Natural killer cell (primary cell): ENCODE measurements at regions not wholly inside any gene's neighbourhood (a gene's known extent, or its start where the extent isn't known, plus 50 kb on each side); places are given as distances from the start of the nearest gene placed in this dataset.
A peak's percentile ranks its signal among the peaks of the same experiment; 100 is the strongest.

ENCODE experiments used
- ATAC-seq, 3 donors: fragments of 150-1000 bp in 2 of 3; fragments of 200-7000 bp in 1 of 3; cut with Tn5 transposase; 1 replicate in 1 of 3; 2 replicates in 2 of 3; pipeline ENCODE4 v1.10.0; 2021; ENCODE audit warnings: mild to moderate bottlenecking in 2 of 3, moderate library complexity in 2 of 3
- DNase-seq, 2 donors: peaks; one replicate each; pipeline versions ENCODE4 v3.0.0 to v3.0.0-alpha.2; 2013 to 2021; ENCODE audit warnings: mixed read lengths in 1 of 2
- H3K27ac ChIP-seq: one replicate; pipeline ENCODE4 v1.5.1; 2013; ENCODE audit warnings: mild to moderate bottlenecking, low read length
- H3K27me3 ChIP-seq: one replicate; pipeline ENCODE4 v1.6.1; 2013; ENCODE audit warnings: low read length; ENCODE audit not compliant: control insufficient read depth, insufficient read depth
- H3K36me3 ChIP-seq: one replicate; pipeline ENCODE4 v1.6.1; 2013; ENCODE audit warnings: low read length; ENCODE audit not compliant: control insufficient read depth, insufficient read depth
- H3K4me1 ChIP-seq: one replicate; pipeline ENCODE4 v1.6.1; 2013; ENCODE audit warnings: low read length; ENCODE audit not compliant: control insufficient read depth, insufficient read depth
- H3K4me3 ChIP-seq: one replicate; pipeline ENCODE4 v1.5.1; 2013; ENCODE audit warnings: low read length
- H3K9me3 ChIP-seq: one replicate; pipeline ENCODE4 v1.6.1; 2013; ENCODE audit warnings: low read length; ENCODE audit not compliant: control insufficient read depth, insufficient read depth
- H3K27ac Mint-ChIP-seq, 2 donors: one replicate each; pipeline ENCODE4 v1.8.0; 2022; ENCODE audit warnings: mild to moderate bottlenecking in 2 of 2, mixed read lengths in 2 of 2, moderate library complexity in 1 of 2
- H3K27me3 Mint-ChIP-seq, 2 donors: one replicate each; pipeline ENCODE4 v1.8.0; 2022; ENCODE audit warnings: low read depth in 2 of 2, mixed read lengths in 2 of 2
- H3K36me3 Mint-ChIP-seq: one replicate; pipeline ENCODE4 v1.8.0; 2022; ENCODE audit warnings: mixed read lengths
- H3K4me1 Mint-ChIP-seq, 2 donors: one replicate each; pipeline ENCODE4 v1.8.0; 2022; ENCODE audit warnings: mixed read lengths in 2 of 2
- H3K4me3 Mint-ChIP-seq: one replicate; pipeline ENCODE4 v1.8.0; 2022; ENCODE audit warnings: mild to moderate bottlenecking, moderate library complexity, mixed read lengths
- H3K9me3 Mint-ChIP-seq, 2 donors: one replicate each; pipeline ENCODE4 v1.8.0; 2022; ENCODE audit warnings: mixed read lengths in 2 of 2
- CTCF ChIP-seq: fragments of 200-600 bp; IDR thresholded peaks from one replicate; pipeline ENCODE4 v1.8.0; 2022; ENCODE audit warnings: antibody characterized with exemption
- WGBS: methylation state at CpG from one replicate; pipeline ENCODE4 v1.1.7; 2013; ENCODE audit warnings: missing lambda C conversion rate; ENCODE audit not compliant: insufficient coverage; 5-methylcytosine and 5-hydroxymethylcytosine counted together
- intact Hi-C: fragments of 100-400 bp; cut with micrococcal nuclease; formaldehyde crosslinking; loops from one replicate; pipeline ENCODE4 v1.14.2; 2022

DNA sequence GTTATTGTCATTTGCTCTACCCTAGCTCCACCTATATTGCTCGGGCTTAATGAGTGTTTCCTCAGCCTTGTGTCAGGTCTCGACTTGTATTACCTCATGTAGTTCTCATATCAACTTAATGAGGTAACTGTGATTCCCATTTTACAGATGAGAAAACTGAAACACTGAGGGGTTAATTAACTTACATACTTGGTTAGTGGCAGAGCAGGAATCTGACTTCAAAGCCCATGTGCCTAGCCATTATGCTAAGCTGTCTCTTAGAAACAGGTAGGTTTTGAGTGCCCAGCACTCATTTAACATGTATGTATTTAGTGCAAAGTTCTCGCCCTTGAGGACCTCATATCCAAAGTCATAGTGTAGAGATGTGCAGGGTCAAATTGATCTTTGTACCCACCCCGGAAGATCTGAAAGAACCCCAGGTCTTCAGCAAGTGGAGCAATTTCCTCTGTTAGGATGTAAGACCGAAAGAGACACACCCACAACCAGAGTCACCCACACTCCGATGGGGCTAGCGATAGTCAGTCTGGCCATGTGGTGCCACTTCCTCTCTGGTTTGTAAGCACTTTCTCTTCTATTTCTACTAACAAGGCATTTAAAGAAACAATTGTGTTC is 121.0 kb upstream of the SLC39A10 start:
- peak; percentile 75 to 92 (median 89) for ATAC-seq
- peak; percentile 61 to 87 for DNase-seq
- H3K27ac ChIP-seq, result peak overlapping the region; percentile 73
- H3K27me3 ChIP-seq, result no peaks in the 10 kb centered on the region
- H3K4me1 ChIP-seq, result peaks cover 43% of the 10 kb centered on the region
- no peaks in the 10 kb centered on the region for H3K36me3 ChIP-seq
- 6% methylated on average over 2 of the region's 7 CpGs for WGBS
- peaks cover 75% of the 10 kb centered on the region in 2 donors for H3K4me1 Mint-ChIP-seq
- no peaks in the 10 kb centered on the region for H3K9me3 Mint-ChIP-seq
- peak overlapping the region; percentile 80 to 86 for H3K27ac Mint-ChIP-seq
- no peaks in the 10 kb centered on the region for H3K9me3 ChIP-seq
- intact Hi-C loops, result loop anchor here (1.0 to 10.0 kb wide), 5 partner anchors 23 to 629 kb away; partner anchors contain the start of gene DNAH7
- peak overlapping the region; percentile 76 for H3K4me3 Mint-ChIP-seq
- TF ChIP-seq CTCF, result no peak
- H3K36me3 Mint-ChIP-seq, result peaks cover 9% of the 10 kb centered on the region
- H3K4me3 ChIP-seq, result no peak overlapping the region
- peaks cover 9 to 20% of the 10 kb centered on the region in 2 donors for H3K27me3 Mint-ChIP-seq

- no peaks in the 10 kb centered on the region for H3K27me3 ChIP-seq
- peak overlapping the region; percentile 55 for H3K27ac ChIP-seq
- Mint-ChIP-seq H3K4me3 (peak overlapping the region; percentile 89), H3K27ac (peak overlapping the region; percentile 63 to 80), H3K4me1 (peaks cover 82 to 85% of the 10 kb centered on the region in 2 donors), H3K9me3 (no peaks in the 10 kb centered on the region), H3K27me3 (peaks cover 9 to 20% of the 10 kb centered on the region in 2 donors), H3K36me3 (peaks cover 9% of the 10 kb centered on the region)
- peaks cover 43% of the 10 kb centered on the region for H3K4me1 ChIP-seq
- intact Hi-C loops, result loop anchor here (10.0 kb wide), 2 partner anchors 530 to 630 kb away; partner anchors contain the start of gene DNAH7
- H3K36me3 ChIP-seq, result no peaks in the 10 kb centered on the region
- WGBS, result no CpG with 5 or more reads among the region's 1 CpG
- no peak for ATAC-seq
- H3K9me3 ChIP-seq, result no peaks in the 10 kb centered on the region
- H3K4me3 ChIP-seq, result no peak overlapping the region
- DNase-seq, result no peak
- TF ChIP-seq CTCF, result no peak
Measured at GRCh38 chr2:195534971-195535370, 122.1 kb upstream of the SLC39A10 start.

- no peak for TF ChIP-seq CTCF
Measured at GRCh38 chr2:195533771-195534642, 123.0 kb upstream of the SLC39A10 start.

More at GRCh38 chr2:195533771-195534642, 123.0 kb upstream of the SLC39A10 start:
- peaks cover 7 to 19% of the 10 kb centered on the region in 2 donors for H3K27me3 Mint-ChIP-seq
- H3K4me1 Mint-ChIP-seq, result peaks cover 80 to 88% of the 10 kb centered on the region in 2 donors
- peak overlapping the region; percentile 89 for H3K4me3 Mint-ChIP-seq
- WGBS, result 24% methylated on average over 8 of the region's 8 CpGs
- ATAC-seq (peak; percentile 34 to 50 (median 39)), DNase-seq (peak; percentile 21 to 61)
- H3K4me1 ChIP-seq, result peaks cover 41% of the 10 kb centered on the region
- H3K27ac Mint-ChIP-seq, result peak overlapping the region; percentile 63 to 91
- no peak overlapping the region for H3K4me3 ChIP-seq
- H3K27me3 ChIP-seq, result no peaks in the 10 kb centered on the region
- no peaks in the 10 kb centered on the region for H3K9me3 Mint-ChIP-seq
- intact Hi-C loops, result loop anchor here (2.0 to 10.0 kb wide), 3 partner anchors 31 to 631 kb away; partner anchors contain the start of gene DNAH7
- H3K36me3 Mint-ChIP-seq, result peaks cover 9% of the 10 kb centered on the region
- H3K36me3 ChIP-seq, result no peaks in the 10 kb centered on the region
- peak overlapping the region; percentile 55 for H3K27ac ChIP-seq
- H3K9me3 ChIP-seq, result no peaks in the 10 kb centered on the region
